DND-41 (cell line): ENCODE measurements at regions not wholly inside any gene's neighbourhood (a gene's known extent, or its start where the extent isn't known, plus 50 kb on each side); places are given as distances from the start of the nearest gene placed in this dataset.
A peak's percentile ranks its signal among the peaks of the same experiment; 100 is the strongest.

ENCODE experiments used
- ATAC-seq: fragments of 200-7000 bp; cut with Tn5 transposase; 3 replicates; pipeline ENCODE4 v1.9.1; 2021; ENCODE audit warnings: low read depth; ENCODE audit not compliant: insufficient read depth
- DNase-seq: peaks from one replicate; pipeline ENCODE4 v3.0.0-alpha.2; 2020
- H2AFZ ChIP-seq: 2 replicates; pipeline ENCODE4 v1.6.0; 2012; ENCODE audit warnings: low read depth, low read length
- H3K27ac ChIP-seq: 2 replicates; pipeline ENCODE4 v1.5.1; 2012; ENCODE audit warnings: low read length, inconsistent platforms
- H3K27me3 ChIP-seq: fragments of 200-600 bp; sonication (generic); 2 replicates; pipeline ENCODE4 v1.6.0; 2012; ENCODE audit warnings: low read length, mild to moderate bottlenecking, inconsistent platforms; ENCODE audit not compliant: insufficient read depth, poor library complexity
- H3K36me3 ChIP-seq: 2 replicates; pipeline ENCODE4 v1.5.1; 2012; ENCODE audit warnings: low read length, inconsistent platforms; ENCODE audit not compliant: insufficient read depth
- H3K4me1 ChIP-seq: 2 replicates; pipeline ENCODE4 v1.5.1; 2012; ENCODE audit warnings: mild to moderate bottlenecking, low read length; ENCODE audit not compliant: insufficient read depth
- H3K4me2 ChIP-seq: 2 replicates; pipeline ENCODE4 v1.6.0; 2012; ENCODE audit warnings: mild to moderate bottlenecking, moderate library complexity, low read length, inconsistent platforms; ENCODE audit not compliant: insufficient read depth
- H3K4me3 ChIP-seq, 2 experiments: fragments of 200-600 bp in 1 of 2; shearing (Covaris generic) in 1 of 2; 2 replicates each; pipeline ENCODE4 v1.5.1; 2012 to 2016; ENCODE audit warnings: inconsistent platforms in 2 of 2, low read length in 2 of 2, mild to moderate bottlenecking in 2 of 2, low read depth in 1 of 2, moderate library complexity in 1 of 2
- H3K79me2 ChIP-seq: 2 replicates; pipeline ENCODE4 v1.6.0; 2012; ENCODE audit warnings: low read length, inconsistent platforms; ENCODE audit not compliant: insufficient read depth
- H3K9ac ChIP-seq: 2 replicates; pipeline ENCODE4 v1.6.0; 2012; ENCODE audit warnings: low read depth, mild to moderate bottlenecking, inconsistent platforms, low read length, moderate library complexity
- H3K9me3 ChIP-seq: 2 replicates; pipeline ENCODE4 v1.5.1; 2012; ENCODE audit warnings: low read length, moderate library complexity, mild to moderate bottlenecking, inconsistent platforms; ENCODE audit not compliant: insufficient read depth, severe bottlenecking
- H4K20me1 ChIP-seq: 2 replicates; pipeline ENCODE4 v1.6.0; 2012; ENCODE audit warnings: low read length; ENCODE audit not compliant: insufficient read depth
- EZH2 ChIP-seq: IDR thresholded peaks from 3 replicates; pipeline ENCODE4 v1.6.1; 2012; ENCODE audit warnings: borderline replicate concordance, low read depth, mild to moderate bottlenecking, moderate library complexity, low read length, inconsistent platforms; ENCODE audit not compliant: severe bottlenecking
- TF ChIP-seq, protein P1 (sequence below): IDR thresholded peaks from 2 replicates; pipeline ENCODE4 v1.5.1; 2012; ENCODE audit warnings: borderline replicate concordance, low read length, moderate library complexity, mild to moderate bottlenecking; ENCODE audit not compliant: poor library complexity, severe bottlenecking; ENCODE audit errors: extremely low read depth

DNA sequence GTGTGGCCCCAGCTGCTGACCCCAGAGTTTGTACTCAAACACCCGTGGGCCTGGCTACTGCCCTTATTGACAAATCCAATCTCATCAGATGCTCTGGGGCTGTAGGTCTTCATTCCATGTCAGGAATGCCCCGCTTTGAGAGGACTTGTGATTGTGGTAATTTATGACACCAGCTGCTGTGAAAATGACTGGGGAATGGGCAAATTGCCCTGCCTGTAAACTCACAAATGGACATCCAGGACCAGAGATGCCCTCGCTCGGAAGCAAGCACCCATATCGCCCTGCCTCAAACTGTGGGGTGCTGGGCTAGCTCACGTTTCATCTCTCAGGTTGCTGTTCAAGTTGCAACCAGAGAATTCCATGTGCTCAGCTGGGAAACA lies 225.9 kb upstream of the MAP3K1 start:
- H3K4me3 ChIP-seq: no peak overlapping the region
- TF ChIP-seq, protein P1, sequence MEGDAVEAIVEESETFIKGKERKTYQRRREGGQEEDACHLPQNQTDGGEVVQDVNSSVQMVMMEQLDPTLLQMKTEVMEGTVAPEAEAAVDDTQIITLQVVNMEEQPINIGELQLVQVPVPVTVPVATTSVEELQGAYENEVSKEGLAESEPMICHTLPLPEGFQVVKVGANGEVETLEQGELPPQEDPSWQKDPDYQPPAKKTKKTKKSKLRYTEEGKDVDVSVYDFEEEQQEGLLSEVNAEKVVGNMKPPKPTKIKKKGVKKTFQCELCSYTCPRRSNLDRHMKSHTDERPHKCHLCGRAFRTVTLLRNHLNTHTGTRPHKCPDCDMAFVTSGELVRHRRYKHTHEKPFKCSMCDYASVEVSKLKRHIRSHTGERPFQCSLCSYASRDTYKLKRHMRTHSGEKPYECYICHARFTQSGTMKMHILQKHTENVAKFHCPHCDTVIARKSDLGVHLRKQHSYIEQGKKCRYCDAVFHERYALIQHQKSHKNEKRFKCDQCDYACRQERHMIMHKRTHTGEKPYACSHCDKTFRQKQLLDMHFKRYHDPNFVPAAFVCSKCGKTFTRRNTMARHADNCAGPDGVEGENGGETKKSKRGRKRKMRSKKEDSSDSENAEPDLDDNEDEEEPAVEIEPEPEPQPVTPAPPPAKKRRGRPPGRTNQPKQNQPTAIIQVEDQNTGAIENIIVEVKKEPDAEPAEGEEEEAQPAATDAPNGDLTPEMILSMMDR: no peak
- no peak for TF ChIP-seq EZH2
- H3K27me3 ChIP-seq: peaks cover 16% of the 10 kb centered on the region
- H3K9ac ChIP-seq: no peak overlapping the region
- H3K27ac ChIP-seq: no peak overlapping the region
- H3K9me3 ChIP-seq: no peaks in the 10 kb centered on the region
- H3K36me3 ChIP-seq: no peaks in the 10 kb centered on the region
- peaks cover 4% of the 10 kb centered on the region; the same call in 1 of the 2 replicates for H3K4me1 ChIP-seq
- ATAC-seq (no peak), DNase-seq (no peak)
- H4K20me1 ChIP-seq: no peaks in the 10 kb centered on the region
- no peak overlapping the region for H2AFZ ChIP-seq
- no peak overlapping the region for H3K4me2 ChIP-seq
- no peaks in the 10 kb centered on the region for H3K79me2 ChIP-seq

DNA sequence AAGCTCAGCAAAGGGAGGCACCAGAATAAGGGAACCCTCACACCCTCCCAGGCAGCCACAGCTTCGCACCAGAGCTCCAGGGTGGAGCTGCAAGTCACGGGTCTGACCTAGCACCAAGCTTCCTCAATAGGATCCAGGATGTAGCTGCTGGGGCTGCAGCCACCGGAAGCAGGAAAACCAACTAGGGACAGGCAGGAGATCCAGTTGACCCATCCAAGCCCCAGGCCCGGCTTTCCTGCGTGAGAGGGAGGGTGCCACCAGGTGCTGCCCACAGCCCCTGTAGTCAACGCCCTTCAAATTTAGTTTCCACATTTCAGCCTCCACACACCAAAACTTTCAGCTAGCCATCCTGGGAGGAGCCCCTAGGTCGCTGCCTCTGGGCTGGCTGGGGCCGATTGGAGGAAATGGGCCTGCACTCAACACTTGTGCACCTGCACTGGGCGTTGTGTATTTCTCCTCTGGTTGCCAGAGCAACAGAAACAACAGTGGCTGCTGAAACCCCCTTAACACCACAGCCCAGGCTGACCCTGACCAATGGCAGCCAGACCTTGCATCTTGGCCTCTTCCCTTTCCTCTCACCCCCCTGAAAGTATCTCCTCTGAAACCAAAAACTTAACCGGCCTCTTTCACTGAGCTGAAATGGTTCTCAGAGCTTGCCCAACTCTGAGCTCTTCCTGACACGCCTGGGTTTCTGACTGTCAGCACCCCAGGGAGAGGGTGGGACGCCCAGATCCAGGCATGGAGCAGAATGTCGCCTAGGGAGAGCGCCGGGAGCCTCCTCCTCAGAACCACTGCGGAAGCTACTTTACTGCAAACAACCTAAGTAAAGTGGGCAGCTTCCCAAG lies 226.5 kb upstream of the MAP3K1 start:
- DNase-seq (no peak), ATAC-seq (peak; percentile 29; the same call in 1 of the 3 replicates)
- Histone ChIP-seq H3K27me3 (peaks cover 16% of the 10 kb centered on the region), H3K9ac (no peak overlapping the region), H3K9me3 (no peaks in the 10 kb centered on the region), H3K36me3 (no peaks in the 10 kb centered on the region), H3K79me2 (no peaks in the 10 kb centered on the region), H2AFZ (no peak overlapping the region), H3K4me1 (peaks cover 4% of the 10 kb centered on the region; the same call in 1 of the 2 replicates), H3K4me3 (no peak overlapping the region), H3K27ac (no peak overlapping the region), H3K4me2 (no peak overlapping the region), H4K20me1 (no peaks in the 10 kb centered on the region)
- TF ChIP-seq, protein P1: no peak
- TF ChIP-seq EZH2: no peak

DNA sequence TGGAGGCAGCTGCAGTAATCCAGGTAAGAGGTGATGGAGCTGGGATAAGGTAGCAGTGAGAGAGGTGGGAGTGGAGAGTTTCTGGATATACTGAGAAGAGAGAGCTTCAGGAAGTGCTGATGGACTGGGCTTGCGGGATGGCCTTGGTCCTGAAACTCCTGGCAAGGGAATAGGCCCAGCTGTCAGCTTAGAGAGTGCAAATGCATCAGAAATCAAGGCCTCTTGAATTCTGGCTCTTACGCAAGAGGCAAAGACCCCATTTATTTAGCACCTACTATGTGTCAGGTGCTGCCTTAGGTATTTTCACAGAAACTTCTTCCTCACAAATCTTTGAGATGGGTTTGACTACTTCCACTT lies 227.2 kb upstream of the MAP3K1 start:
- H3K27ac ChIP-seq: no peak overlapping the region
- DNase-seq (no peak), ATAC-seq (no peak)
- H3K27me3 ChIP-seq: peaks cover 16% of the 10 kb centered on the region
- no peak overlapping the region for H2AFZ ChIP-seq
- peaks cover 4% of the 10 kb centered on the region; the same call in 1 of the 2 replicates for H3K4me1 ChIP-seq
- no peak overlapping the region for H3K4me3 ChIP-seq
- no peak for TF ChIP-seq EZH2
- TF ChIP-seq, protein P1: no peak
- H3K36me3 ChIP-seq: no peaks in the 10 kb centered on the region
- H3K9me3 ChIP-seq: no peaks in the 10 kb centered on the region
- no peak overlapping the region for H3K9ac ChIP-seq
- no peaks in the 10 kb centered on the region for H3K79me2 ChIP-seq
- H4K20me1 ChIP-seq: no peaks in the 10 kb centered on the region
- H3K4me2 ChIP-seq: no peak overlapping the region
